ENCODE measurements at regions not wholly inside any gene's neighbourhood (a gene's known extent, or its start where the extent isn't known, plus 50 kb on each side); places are given as distances from the start of the nearest gene placed in this dataset.

- H3K27ac ChIP-seq, result no peak overlapping the region
- H3K9me3 ChIP-seq (ENCODE audit: low read depth), result no peaks in the 10 kb centered on the region
- no peak for TF ChIP-seq CTCF (IDR thresholded peaks at IDR 0.05; ENCODE audit: poor library complexity)
- TF ChIP-seq EZH2 (IDR thresholded peaks at IDR 0.05; ENCODE audit: borderline replicate concordance), result no peak
- no peak for TF ChIP-seq EZH2phosphoT487 (IDR thresholded peaks at IDR 0.05; ENCODE audit: low read depth, severe bottlenecking, unreplicated experiment)
- H3K4me3 ChIP-seq, result no peak overlapping the region
- H3K9me2 ChIP-seq (replicated peaks; ENCODE audit: insufficient read depth), result no peaks in the 10 kb centered on the region
- H3K27me3 ChIP-seq, result no peaks in the 10 kb centered on the region
- WGBS (ENCODE audit: low lambda C conversion rate, missing lambda C conversion rate), result 77% methylated on average over 2 of the region's 2 CpGs
- DNase-seq (ENCODE audit: low spot score), result no peak
- H3K36me3 ChIP-seq (replicated peaks; ENCODE audit: insufficient read depth, low read depth), result no peaks in the 10 kb centered on the region
- H2AFZ ChIP-seq, result no peak overlapping the region
- peaks cover 10% of the 10 kb centered on the region for H3K4me1 ChIP-seq (ENCODE audit: insufficient read depth)
- H4K20me1 ChIP-seq (ENCODE audit: insufficient read depth, poor library complexity, severe bottlenecking), result no peaks in the 10 kb centered on the region
- no peak overlapping the region for H3K4me2 ChIP-seq
- no peaks in the 10 kb centered on the region for H3K79me2 ChIP-seq
Measured at GRCh38 chr10:128922172-128922571, 544.9 kb upstream of the MGMT start.

GRCh38 chr10:128922619-128923196 is 544.3 kb upstream of the MGMT start:
- Histone ChIP-seq H3K4me1 (ENCODE audit: insufficient read depth) (peaks cover 10% of the 10 kb centered on the region), H3K9me2 (replicated peaks; ENCODE audit: insufficient read depth) (no peaks in the 10 kb centered on the region), H3K27me3 (no peaks in the 10 kb centered on the region), H3K9me3 (ENCODE audit: low read depth) (no peaks in the 10 kb centered on the region), H3K36me3 (replicated peaks; ENCODE audit: insufficient read depth, low read depth) (no peaks in the 10 kb centered on the region), H2AFZ (no peak overlapping the region), H4K20me1 (ENCODE audit: insufficient read depth, poor library complexity, severe bottlenecking) (no peaks in the 10 kb centered on the region), H3K4me2 (no peak overlapping the region), H3K79me2 (no peaks in the 10 kb centered on the region), H3K27ac (no peak overlapping the region), H3K4me3 (no peak overlapping the region)
- 61% methylated on average over 11 of the region's 11 CpGs for WGBS (ENCODE audit: low lambda C conversion rate, missing lambda C conversion rate)
- TF ChIP-seq EZH2phosphoT487 (IDR thresholded peaks at IDR 0.05; ENCODE audit: low read depth, severe bottlenecking, unreplicated experiment) (no peak), EZH2 (IDR thresholded peaks at IDR 0.05; ENCODE audit: borderline replicate concordance) (no peak), CTCF (IDR thresholded peaks at IDR 0.05; ENCODE audit: poor library complexity) (no peak)
- no peak for DNase-seq (ENCODE audit: low spot score)

- 97% methylated on average over 4 of the region's 4 CpGs for WGBS (ENCODE audit: low lambda C conversion rate, missing lambda C conversion rate)
- TF ChIP-seq CTCF (IDR thresholded peaks at IDR 0.05; ENCODE audit: poor library complexity) (no peak), EZH2phosphoT487 (IDR thresholded peaks at IDR 0.05; ENCODE audit: low read depth, severe bottlenecking, unreplicated experiment) (no peak), EZH2 (IDR thresholded peaks at IDR 0.05; ENCODE audit: borderline replicate concordance) (no peak)
Measured at GRCh38 chr10:128924918-128925317, 542.1 kb upstream of the MGMT start.

More at GRCh38 chr10:128924918-128925317, 542.1 kb upstream of the MGMT start:
- Histone ChIP-seq H3K4me1 (ENCODE audit: insufficient read depth) (peaks cover 20% of the 10 kb centered on the region), H3K9me3 (ENCODE audit: low read depth) (no peaks in the 10 kb centered on the region), H3K4me2 (no peak overlapping the region), H4K20me1 (ENCODE audit: insufficient read depth, poor library complexity, severe bottlenecking) (no peaks in the 10 kb centered on the region), H3K9me2 (replicated peaks; ENCODE audit: insufficient read depth) (no peaks in the 10 kb centered on the region), H3K79me2 (no peaks in the 10 kb centered on the region), H3K4me3 (no peak overlapping the region), H3K36me3 (replicated peaks; ENCODE audit: insufficient read depth, low read depth) (no peaks in the 10 kb centered on the region), H3K27ac (no peak overlapping the region), H3K27me3 (no peaks in the 10 kb centered on the region), H2AFZ (no peak overlapping the region)
- no peak for DNase-seq (ENCODE audit: low spot score)
